Endothelial cell of umbilical vein (primary cell): ENCODE measurements at regions not wholly inside any gene's neighbourhood (a gene's known extent, or its start where the extent isn't known, plus 50 kb on each side); places are given as distances from the start of the nearest gene placed in this dataset.
"Not testable (repeated sequence)": the region's sequence is repeated elsewhere in the genome, so short reads cannot be mapped to it uniquely, and the experiment has no call there.

Experiments
- CTCF ChIP-seq, 2 donors: IDR thresholded peaks; 1 replicate in 1 of 2; 2 replicates in 1 of 2; pipeline ENCODE4 v1.5.1; 2011; ENCODE audit warnings: low read length in 2 of 2, mild to moderate bottlenecking in 2 of 2, moderate library complexity in 2 of 2, control low read depth in 1 of 2, inconsistent platforms in 1 of 2, low read depth in 1 of 2; ENCODE audit not compliant: insufficient read depth in 1 of 2; ENCODE audit errors: extremely low read depth in 1 of 2
- POLR2A ChIP-seq: IDR thresholded peaks from 2 replicates; pipeline ENCODE4 v1.6.1; 2012; ENCODE audit warnings: low read depth, mild to moderate bottlenecking, control low read depth, low read length
- POLR2AphosphoS5 ChIP-seq: IDR thresholded peaks from 2 replicates; pipeline ENCODE4 v1.6.1; 2012; ENCODE audit warnings: low read depth, mild to moderate bottlenecking, control low read depth, low read length, moderate library complexity; ENCODE audit not compliant: insufficient read depth
- TF ChIP-seq, protein P1 (sequence below): IDR thresholded peaks from 2 replicates; pipeline ENCODE4 v1.6.1; 2011; ENCODE audit not compliant: insufficient read depth, insufficient read length

- not testable (repeated sequence) for TF ChIP-seq POLR2AphosphoS5; CTCF (IDR thresholded peaks at IDR 0.05; ENCODE audit: extremely low read depth in 1 of 2, insufficient read depth in 1 of 2, low read depth in 1 of 2, low read length in 2 of 2); POLR2A
- TF ChIP-seq, protein P1, sequence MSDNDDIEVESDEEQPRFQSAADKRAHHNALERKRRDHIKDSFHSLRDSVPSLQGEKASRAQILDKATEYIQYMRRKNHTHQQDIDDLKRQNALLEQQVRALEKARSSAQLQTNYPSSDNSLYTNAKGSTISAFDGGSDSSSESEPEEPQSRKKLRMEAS = not testable (repeated sequence)
Observed at GRCh38 chr2:126160950-126161349, 495.0 kb upstream of the GYPC start.
